Cardiac muscle cell (in vitro differentiated cells and primary cell): ENCODE measurements at regions not wholly inside any gene's neighbourhood (a gene's known extent, or its start where the extent isn't known, plus 50 kb on each side); places are given as distances from the start of the nearest gene placed in this dataset.

Experiments used
- DNase-seq, 2 donors: peaks; one replicate each; pipeline versions ENCODE4 v3.0.0 to v3.0.0-alpha.2; 2010 to 2017; ENCODE audit warnings: low read depth in 1 of 2, low spot score in 1 of 2
- H3K27ac ChIP-seq: fragments of 200-600 bp; sonication (generic); 2 replicates; pipeline ENCODE4 v1.5.1; 2016
- H3K27me3 ChIP-seq: fragments of 200-600 bp; sonication (generic); 2 replicates; pipeline ENCODE4 v1.6.0; 2016; ENCODE audit warnings: control low read depth
- H3K36me3 ChIP-seq: fragments of 200-600 bp; sonication (generic); 2 replicates; pipeline ENCODE4 v1.5.1; 2016; ENCODE audit warnings: control low read depth
- H3K4me1 ChIP-seq: fragments of 200-600 bp; sonication (generic); 2 replicates; pipeline ENCODE4 v1.8.1; 2017; ENCODE audit warnings: low read depth, mild to moderate bottlenecking, mixed run types
- H3K4me3 ChIP-seq: fragments of 200-600 bp; sonication (generic); 2 replicates; pipeline ENCODE4 v1.5.1; 2016; ENCODE audit warnings: mild to moderate bottlenecking
- H3K9me3 ChIP-seq: fragments of 200-600 bp; sonication (generic); 2 replicates; pipeline ENCODE4 v1.5.1; 2017; ENCODE audit warnings: low read depth, mild to moderate bottlenecking, control low read depth
- CTCF ChIP-seq: IDR thresholded peaks from 2 replicates; pipeline ENCODE4 v1.5.1; 2012; ENCODE audit warnings: low read depth, mild to moderate bottlenecking, low read length

GRCh38 chr20:60064554-60065196 is 106.5 kb downstream of the CDH26 start:
- TF ChIP-seq CTCF = no peak
- Histone ChIP-seq H3K27me3 (no peaks in the 10 kb centered on the region), H3K4me1 (no peaks in the 10 kb centered on the region), H3K36me3 (no peaks in the 10 kb centered on the region), H3K27ac (no peak overlapping the region), H3K9me3 (no peaks in the 10 kb centered on the region), H3K4me3 (no peak overlapping the region)
- no peak for DNase-seq

- Histone ChIP-seq H3K27ac (no peak overlapping the region), H3K4me3 (no peak overlapping the region), H3K9me3 (no peaks in the 10 kb centered on the region), H3K4me1 (no peaks in the 10 kb centered on the region), H3K27me3 (no peaks in the 10 kb centered on the region), H3K36me3 (no peaks in the 10 kb centered on the region)
- DNase-seq = no peak
- no peak for TF ChIP-seq CTCF
Observed at GRCh38 chr20:60065741-60066437, 107.7 kb downstream of the CDH26 start.

- Histone ChIP-seq H3K4me3 (no peak overlapping the region), H3K27me3 (no peaks in the 10 kb centered on the region), H3K36me3 (no peaks in the 10 kb centered on the region), H3K27ac (no peak overlapping the region), H3K9me3 (no peaks in the 10 kb centered on the region), H3K4me1 (no peaks in the 10 kb centered on the region)
- no peak for TF ChIP-seq CTCF
- DNase-seq = no peak
Observed at GRCh38 chr20:60066438-60066823, 108.2 kb downstream of the CDH26 start.

GRCh38 chr20:60068509-60068908 is 110.3 kb downstream of the CDH26 start:
- H3K27ac ChIP-seq = no peak overlapping the region
- H3K9me3 ChIP-seq = no peaks in the 10 kb centered on the region
- no peaks in the 10 kb centered on the region for H3K4me1 ChIP-seq
- no peak overlapping the region for H3K4me3 ChIP-seq
- TF ChIP-seq CTCF = no peak
- no peak for DNase-seq
- no peaks in the 10 kb centered on the region for H3K36me3 ChIP-seq
- H3K27me3 ChIP-seq = no peaks in the 10 kb centered on the region

- no peaks in the 10 kb centered on the region for H3K36me3 ChIP-seq
- no peak for DNase-seq
- H3K4me3 ChIP-seq = no peak overlapping the region
- no peaks in the 10 kb centered on the region for H3K4me1 ChIP-seq
- H3K27me3 ChIP-seq = no peaks in the 10 kb centered on the region
- no peak for TF ChIP-seq CTCF
- H3K9me3 ChIP-seq = no peaks in the 10 kb centered on the region
- no peak overlapping the region for H3K27ac ChIP-seq
Observed at GRCh38 chr20:60069656-60070055, 111.4 kb downstream of the CDH26 start.
